H9 (cell line): ENCODE measurements at regions not wholly inside any gene's neighbourhood (a gene's known extent, or its start where the extent isn't known, plus 50 kb on each side); places are given as distances from the start of the nearest gene placed in this dataset.

Experiments used
- DNase-seq: peaks from one replicate; pipeline ENCODE4 v3.0.0-alpha.2; 2017
- H2AFZ ChIP-seq: one replicate; pipeline ENCODE4 v1.6.1; 2013; ENCODE audit warnings: mild to moderate bottlenecking, low read length, control low read depth, moderate library complexity
- H2AK5ac ChIP-seq: 2 replicates; pipeline ENCODE4 v1.6.1; 2013; ENCODE audit warnings: low read length, control low read depth, mixed read lengths; ENCODE audit not compliant: insufficient read length
- H2BK120ac ChIP-seq: one replicate; pipeline ENCODE4 v1.6.1; 2013; ENCODE audit warnings: low read depth, mild to moderate bottlenecking, low read length, control low read depth, inconsistent platforms; ENCODE audit not compliant: poor library complexity, severe bottlenecking
- H2BK12ac ChIP-seq: 2 replicates; pipeline ENCODE4 v1.6.1; 2013; ENCODE audit warnings: low read length, control low read depth, mixed read lengths, low read depth; ENCODE audit not compliant: insufficient read length
- H2BK15ac ChIP-seq: 2 replicates; pipeline ENCODE4 v1.6.1; 2013; ENCODE audit warnings: low read depth, low read length, control low read depth
- H2BK20ac ChIP-seq: one replicate; pipeline ENCODE4 v1.6.1; 2013; ENCODE audit warnings: low read depth, mild to moderate bottlenecking, low read length, control low read depth, inconsistent platforms; ENCODE audit not compliant: poor library complexity, severe bottlenecking
- H2BK5ac ChIP-seq: 2 replicates; pipeline ENCODE4 v1.6.1; 2013; ENCODE audit warnings: low read length, control low read depth, mixed read lengths; ENCODE audit not compliant: insufficient read length
- H3K14ac ChIP-seq: 2 replicates; pipeline ENCODE4 v1.6.1; 2013; ENCODE audit warnings: low read length, control low read depth; ENCODE audit not compliant: insufficient read depth
- H3K18ac ChIP-seq: 2 replicates; pipeline ENCODE4 v1.6.1; 2013; ENCODE audit warnings: low read depth, mild to moderate bottlenecking, mixed read lengths, low read length, control low read depth; ENCODE audit not compliant: insufficient read length
- H3K23ac ChIP-seq: 2 replicates; pipeline ENCODE4 v1.6.1; 2013; ENCODE audit warnings: low read length, control low read depth, mixed read lengths, low read depth; ENCODE audit not compliant: insufficient read length
- H3K23me2 ChIP-seq: 2 replicates; pipeline ENCODE4 v1.6.1; 2013; ENCODE audit warnings: low read depth, mild to moderate bottlenecking, mixed read lengths, low read length, control low read depth; ENCODE audit not compliant: insufficient read length, poor library complexity, severe bottlenecking
- H3K27ac ChIP-seq: 2 replicates; pipeline ENCODE4 v1.5.1; 2013; ENCODE audit warnings: low read length, control low read depth, mixed read lengths, low read depth; ENCODE audit not compliant: insufficient read length
- H3K27me3 ChIP-seq: 2 replicates; pipeline ENCODE4 v1.6.1; 2013; ENCODE audit warnings: low read length, control low read depth, inconsistent platforms; ENCODE audit not compliant: insufficient read depth
- H3K4ac ChIP-seq: 2 replicates; pipeline ENCODE4 v1.6.1; 2013; ENCODE audit warnings: low read depth, mild to moderate bottlenecking, control low read depth, inconsistent platforms, low read length, moderate library complexity
- H3K4me1 ChIP-seq: 2 replicates; pipeline ENCODE4 v1.6.1; 2013; ENCODE audit warnings: low read length, control low read depth, inconsistent platforms; ENCODE audit not compliant: insufficient read depth
- H3K4me2 ChIP-seq: 2 replicates; pipeline ENCODE4 v1.6.1; 2013; ENCODE audit warnings: low read length, control low read depth, mixed read lengths; ENCODE audit not compliant: insufficient read length, insufficient read depth
- H3K56ac ChIP-seq: 2 replicates; pipeline ENCODE4 v1.6.1; 2013; ENCODE audit warnings: low read depth, mild to moderate bottlenecking, mixed read lengths, low read length, control low read depth; ENCODE audit not compliant: insufficient read length
- H3K79me1 ChIP-seq: 2 replicates; pipeline ENCODE4 v1.6.1; 2013; ENCODE audit warnings: low read depth, mild to moderate bottlenecking, moderate library complexity, low read length, control low read depth, inconsistent platforms; ENCODE audit not compliant: insufficient read depth, poor library complexity, severe bottlenecking
- H3K79me2 ChIP-seq: 2 replicates; pipeline ENCODE4 v1.6.1; 2013; ENCODE audit warnings: low read length, control low read depth, inconsistent platforms; ENCODE audit not compliant: insufficient read depth
- H3K9ac ChIP-seq: 2 replicates; pipeline ENCODE4 v1.6.1; 2013; ENCODE audit warnings: low read length, control low read depth, mixed read lengths; ENCODE audit not compliant: insufficient read length; ENCODE audit errors: extremely low read depth
- H3K9me3 ChIP-seq: one replicate; pipeline ENCODE4 v1.6.1; 2013; ENCODE audit warnings: low read depth, low read length, inconsistent platforms; ENCODE audit not compliant: control insufficient read depth
- H3T11ph ChIP-seq: one replicate; pipeline ENCODE4 v1.6.1; 2013; ENCODE audit warnings: mild to moderate bottlenecking, low read length, control low read depth, inconsistent platforms
- H4K20me1 ChIP-seq: one replicate; pipeline ENCODE4 v1.6.1; 2013; ENCODE audit not compliant: control insufficient read depth, insufficient read length, insufficient read depth
- H4K5ac ChIP-seq: 2 replicates; pipeline ENCODE4 v1.6.1; 2013; ENCODE audit warnings: low read depth, mild to moderate bottlenecking, mixed read lengths, low read length, control low read depth; ENCODE audit not compliant: insufficient read length
- H4K8ac ChIP-seq: replicated peaks from 2 replicates; pipeline ENCODE4 v1.6.1; 2013; ENCODE audit warnings: low read length, control low read depth, mixed read lengths, low read depth; ENCODE audit not compliant: insufficient read length
- H4K91ac ChIP-seq: 2 replicates; pipeline ENCODE4 v1.6.1; 2013; ENCODE audit warnings: low read depth, mild to moderate bottlenecking, moderate library complexity, mixed read lengths, low read length, control low read depth; ENCODE audit not compliant: insufficient read length
- H3K27ac Mint-ChIP-seq, 3 experiments: 2 replicates in 2 of 3; 3 replicates in 1 of 3; pipeline ENCODE4 v1.8.0; 2020 to 2021; ENCODE audit warnings: mixed read lengths in 3 of 3, mild to moderate bottlenecking in 1 of 3, moderate library complexity in 1 of 3
- H3K27me3 Mint-ChIP-seq: 2 replicates; pipeline ENCODE4 v1.8.0; 2021; ENCODE audit warnings: low read depth, mild to moderate bottlenecking, moderate library complexity, mixed read lengths
- H3K36me3 Mint-ChIP-seq, 3 experiments: 2 replicates in 2 of 3; 3 replicates in 1 of 3; pipeline ENCODE4 v1.8.0; 2020 to 2021; ENCODE audit warnings: low read depth in 3 of 3, mixed read lengths in 3 of 3; ENCODE audit not compliant: insufficient read depth in 1 of 3
- H3K4me1 Mint-ChIP-seq, 2 experiments: 2 replicates each; pipeline ENCODE4 v1.8.0; 2020; ENCODE audit warnings: mixed read lengths in 2 of 2
- H3K4me3 Mint-ChIP-seq, 2 experiments: 2 replicates in 1 of 2; 3 replicates in 1 of 2; pipeline ENCODE4 v1.8.0; 2020 to 2021; ENCODE audit warnings: mild to moderate bottlenecking in 2 of 2, mixed read lengths in 2 of 2, moderate library complexity in 1 of 2
- H3K9me3 Mint-ChIP-seq, 2 experiments: 2 replicates in 1 of 2; 3 replicates in 1 of 2; pipeline ENCODE4 v1.8.0; 2020; ENCODE audit warnings: mild to moderate bottlenecking in 2 of 2, mixed read lengths in 2 of 2, moderate library complexity in 1 of 2
- CTCF ChIP-seq: fragments of 200-600 bp; sonication (generic); conservative IDR thresholded peaks from 3 replicates; pipeline ENCODE4 v1.8.0; 2021; ENCODE audit warnings: antibody characterized with exemption, mild to moderate bottlenecking
- WGBS: extraction: QIAGEN DNeasy Blood & Tissue Kit; methylation state at CpG from one replicate; pipeline ENCODE4 v1.1.7; 2013; ENCODE audit warnings: missing lambda C conversion rate, low lambda C conversion rate, mixed read lengths; ENCODE audit not compliant: insufficient read length; ENCODE audit errors: extremely low coverage; 5-methylcytosine and 5-hydroxymethylcytosine counted together

GRCh38 chr6:67886036-67886707, 748.9 kb upstream of the ADGRB3 start:
- no peak overlapping the region for H3K56ac ChIP-seq
- no peak overlapping the region for H3K27ac Mint-ChIP-seq
- TF ChIP-seq CTCF, result no peak

More at GRCh38 chr6:67886036-67886707, 748.9 kb upstream of the ADGRB3 start:
- WGBS, result no CpG with 5 or more reads among the region's 5 CpGs
- Histone ChIP-seq H3K18ac (no peak overlapping the region), H3K23ac (no peak overlapping the region), H3K4ac (no peak overlapping the region), H3K4me1 (no peaks in the 10 kb centered on the region), H3K14ac (no peak overlapping the region), H3K79me1 (no peaks in the 10 kb centered on the region), H3K9me3 (no peaks in the 10 kb centered on the region), H2BK20ac (no peak overlapping the region), H2AK5ac (no peak overlapping the region), H3T11ph (no peak overlapping the region), H3K9ac (no peak overlapping the region), H2BK12ac (no peak overlapping the region), H3K27ac (no peak overlapping the region), H3K23me2 (no peaks in the 10 kb centered on the region), H4K8ac (no peak overlapping the region), H4K91ac (no peak overlapping the region), H3K4me2 (no peak overlapping the region), H2BK120ac (no peak overlapping the region), H3K79me2 (no peaks in the 10 kb centered on the region), H2BK5ac (no peak overlapping the region), H2BK15ac (no peak overlapping the region), H4K20me1 (no peaks in the 10 kb centered on the region), H2AFZ (no peak overlapping the region), H4K5ac (no peak overlapping the region), H3K27me3 (no peaks in the 10 kb centered on the region)
- H3K9me3 Mint-ChIP-seq, result peaks cover 0 to 8% of the 10 kb centered on the region in 2 experiments; a peak in 4 of 5 replicates
- H3K4me1 Mint-ChIP-seq, result peaks cover 9 to 10% of the 10 kb centered on the region in 2 experiments
- H3K36me3 Mint-ChIP-seq, result peaks cover 0 to 16% (median 2%) of the 10 kb centered on the region in 3 experiments; a peak in 3 of 7 replicates
- no peaks in the 10 kb centered on the region for H3K27me3 Mint-ChIP-seq
- no peak overlapping the region for H3K4me3 Mint-ChIP-seq
- no peak for DNase-seq
